ENCODE measurements at regions not wholly inside any gene's neighbourhood (a gene's known extent, or its start where the extent isn't known, plus 50 kb on each side); places are given as distances from the start of the nearest gene placed in this dataset.

- TF ChIP-seq CTCF (IDR thresholded peaks at IDR 0.05 in 8 of 11, conservative IDR thresholded peaks at IDR 0.05 in 3 of 11) (no peak), POLR2A (IDR thresholded peaks at IDR 0.05) (no peak), POLR2AphosphoS5 (IDR thresholded peaks at IDR 0.05) (no peak)
These were observed 167.1 kb downstream of the CAND1 start for GRCh38 chr12:67436230-67436629.

Measured in spleen (tissue), 7 donors.